ENCODE measurements at regions not wholly inside any gene's neighbourhood (a gene's known extent, or its start where the extent isn't known, plus 50 kb on each side); places are given as distances from the start of the nearest gene placed in this dataset.

- TF ChIP-seq CTCF (IDR thresholded peaks at IDR 0.05; ENCODE audit: low read depth, low read length, missing input control) (no peak), EGR1 (IDR thresholded peaks at IDR 0.05; ENCODE audit: low read depth in 2 of 2) (no peak), REST (IDR thresholded peaks at IDR 0.05) (no peak), TAF1 (conservative IDR thresholded peaks at IDR 0.05) (no peak), ZBTB33 (IDR thresholded peaks at IDR 0.05) (no peak), RAD21 (IDR thresholded peaks at IDR 0.05) (no peak), JUND (IDR thresholded peaks at IDR 0.05) (no peak), MAX (IDR thresholded peaks at IDR 0.05) (no peak), SP1 (IDR thresholded peaks at IDR 0.05) (no peak), HNF4A (conservative IDR thresholded peaks at IDR 0.05) (no peak), RXRA (IDR thresholded peaks at IDR 0.05) (no peak), FOXA1 (IDR thresholded peaks at IDR 0.05) (no peak), YY1 (IDR thresholded peaks at IDR 0.05) (no peak)
Observed at GRCh38 chr1:214918745-214919144, 163.8 kb upstream of the KCNK2 start.

All from liver (tissue), 3 donors.